Sigmoid colon (tissue), 6 donors: ENCODE measurements at regions not wholly inside any gene's neighbourhood (a gene's known extent, or its start where the extent isn't known, plus 50 kb on each side); places are given as distances from the start of the nearest gene placed in this dataset.

Experiments used
- DNase-seq: peaks from one replicate; pipeline ENCODE4 v3.0.0-alpha.2; 2019
- H3K27ac ChIP-seq, 4 donors: fragments of 200-600 bp; sonication (generic); one replicate each; pipeline ENCODE4 v1.5.1; 2016 to 2019; ENCODE audit warnings: mild to moderate bottlenecking in 1 of 4
- H3K27me3 ChIP-seq, 3 donors: fragments of 200-600 bp; sonication (generic); one replicate each; pipeline ENCODE4 v1.5.1; 2019; ENCODE audit warnings: mild to moderate bottlenecking in 1 of 3
- H3K36me3 ChIP-seq, 4 donors: fragments of 200-600 bp; sonication (generic); one replicate each; pipeline ENCODE4 v1.5.1; 2016 to 2019
- H3K4me1 ChIP-seq, 4 donors: fragments of 200-600 bp; sonication (generic); one replicate each; pipeline ENCODE4 v1.5.1; 2017 to 2019
- H3K4me3 ChIP-seq, 4 donors: fragments of 200-600 bp; sonication (generic); one replicate each; pipeline ENCODE4 v1.5.1; 2017 to 2019; ENCODE audit warnings: mild to moderate bottlenecking in 2 of 4, moderate library complexity in 1 of 4
- H3K9me3 ChIP-seq, 4 donors: fragments of 200-600 bp in 3 of 4; sonication (generic) in 3 of 4; one replicate each; pipeline versions ENCODE4 v1.5.1 to v1.6.1; 2013 to 2019
- CTCF ChIP-seq, 4 experiments: fragments of 450-650 bp in 3 of 4; fragments of 200-600 bp in 1 of 4; IDR thresholded peaks; one replicate each; pipeline ENCODE4 v1.5.1; 2016 to 2019; ENCODE audit warnings: antibody characterized with exemption in 4 of 4, mild to moderate bottlenecking in 3 of 4, moderate library complexity in 2 of 4
- EP300 ChIP-seq, 4 donors: sonication (generic); formaldehyde crosslinking; IDR thresholded peaks; one replicate each; pipeline ENCODE4 v1.6.1; 2017; ENCODE audit warnings: antibody characterized with exemption in 4 of 4
- POLR2A ChIP-seq, 2 donors: fragments of 450-650 bp; IDR thresholded peaks; one replicate each; pipeline ENCODE4 v1.6.1; 2016; ENCODE audit warnings: antibody characterized with exemption in 2 of 2, mild to moderate bottlenecking in 2 of 2, moderate library complexity in 2 of 2
- POLR2AphosphoS5 ChIP-seq, 4 donors: sonication (generic); formaldehyde crosslinking; IDR thresholded peaks; one replicate each; pipeline ENCODE4 v1.6.1; 2017; ENCODE audit warnings: antibody characterized with exemption in 4 of 4
- WGBS, 2 donors: extraction: QIAGEN DNeasy Blood & Tissue Kit; methylation state at CpG; one replicate each; pipeline ENCODE4 v1.1.7; 2013; 5-methylcytosine and 5-hydroxymethylcytosine counted together
- intact Hi-C: fragments of 100-400 bp; cut with DNase I; formaldehyde crosslinking; loops from one replicate; pipeline ENCODE4 v1.15.1; 2023
- donor health status: healthy with polysubstance abuse.
- donor health status: healthy.

DNA sequence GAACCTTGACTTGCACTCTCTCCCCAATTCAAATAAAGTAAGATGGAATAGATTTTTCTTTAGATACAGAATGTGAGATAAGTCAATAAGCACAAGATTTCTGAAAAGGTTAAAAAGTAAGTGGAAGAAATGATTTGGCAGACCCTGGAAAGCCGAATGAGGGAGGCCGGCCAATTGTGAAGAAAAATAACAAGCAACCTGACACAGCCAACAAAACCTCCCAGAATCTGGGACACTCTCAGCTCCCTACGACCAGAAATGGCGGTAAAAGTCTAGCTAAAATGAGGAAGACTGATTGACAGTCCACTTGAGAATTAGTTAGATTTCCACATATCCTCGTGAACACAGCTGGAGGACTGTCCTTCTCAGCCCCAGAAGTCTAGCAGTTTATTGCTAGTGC, 85.4 kb downstream of the KLF12 start:
- intact Hi-C loops, result no loop called here
- Histone ChIP-seq H3K4me3 (no peak overlapping the region), H3K36me3 (no peaks in the 10 kb centered on the region), H3K9me3 (no peaks in the 10 kb centered on the region), H3K4me1 (peaks cover 0 to 27% (median 13%) of the 10 kb centered on the region in 4 donors), H3K27ac (no peak overlapping the region), H3K27me3 (no peaks in the 10 kb centered on the region)
- 83 to 96% methylated on average over 5 of the region's 5 CpGs for WGBS, 2 donors
- TF ChIP-seq POLR2AphosphoS5 (IDR thresholded peaks at IDR 0.05), result no peak
- TF ChIP-seq EP300 (IDR thresholded peaks at IDR 0.05), result no peak
- no peak for TF ChIP-seq POLR2A (IDR thresholded peaks at IDR 0.05)
- TF ChIP-seq CTCF (IDR thresholded peaks at IDR 0.05), result no peak
- DNase-seq, result no peak

GRCh38 chr13:74047931-74048600, 86.1 kb downstream of the KLF12 start:
- Histone ChIP-seq H3K27ac (no peak overlapping the region), H3K4me3 (no peak overlapping the region), H3K9me3 (no peaks in the 10 kb centered on the region), H3K36me3 (no peaks in the 10 kb centered on the region), H3K4me1 (peaks cover 0 to 22% (median 10%) of the 10 kb centered on the region in 4 donors), H3K27me3 (no peaks in the 10 kb centered on the region)
- intact Hi-C loops, result no loop called here
- 31 to 63% methylated on average over 4 of the region's 4 CpGs for WGBS, 2 donors
- no peak for DNase-seq
- no peak for TF ChIP-seq POLR2A (IDR thresholded peaks at IDR 0.05)
- TF ChIP-seq POLR2AphosphoS5 (IDR thresholded peaks at IDR 0.05), result no peak
- TF ChIP-seq EP300 (IDR thresholded peaks at IDR 0.05), result no peak
- no peak for TF ChIP-seq CTCF (IDR thresholded peaks at IDR 0.05)

- no peak for TF ChIP-seq POLR2AphosphoS5 (IDR thresholded peaks at IDR 0.05)
- TF ChIP-seq CTCF (IDR thresholded peaks at IDR 0.05), result no peak
- TF ChIP-seq EP300 (IDR thresholded peaks at IDR 0.05), result no peak
- TF ChIP-seq POLR2A (IDR thresholded peaks at IDR 0.05), result no peak
- intact Hi-C loops, result no loop called here
- Histone ChIP-seq H3K27me3 (no peaks in the 10 kb centered on the region), H3K27ac (no peak overlapping the region), H3K4me3 (no peak overlapping the region), H3K4me1 (peaks cover 0 to 22% (median 10%) of the 10 kb centered on the region in 4 donors), H3K36me3 (no peaks in the 10 kb centered on the region), H3K9me3 (no peaks in the 10 kb centered on the region)
- no peak for DNase-seq
These were observed 87.8 kb downstream of the KLF12 start for GRCh38 chr13:74046431-74046830.

DNA sequence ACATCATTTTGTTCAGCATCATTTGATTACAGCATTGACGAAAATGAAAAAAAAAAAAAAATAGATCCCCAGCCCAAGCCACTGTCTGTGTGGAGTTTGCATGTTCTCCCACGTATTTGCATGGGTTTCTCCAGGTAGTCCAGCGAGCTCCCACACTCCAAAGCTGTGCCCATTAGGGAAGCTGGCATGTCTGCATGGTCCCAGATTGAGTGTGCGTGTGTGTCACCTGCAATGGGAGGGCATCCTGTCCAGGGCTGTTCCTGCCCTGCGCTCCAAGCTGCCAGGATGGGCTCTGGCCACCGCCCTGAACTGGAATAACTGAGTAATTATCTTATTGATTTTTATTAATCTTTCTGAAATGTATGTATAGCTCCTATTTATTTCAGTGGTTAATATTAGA, 88.6 kb downstream of the KLF12 start:
- no peak overlapping the region for H3K27ac ChIP-seq
- no peak for DNase-seq

More for the DNA sequence above, 88.6 kb downstream of the KLF12 start:
- H3K27me3 ChIP-seq, result no peaks in the 10 kb centered on the region
- TF ChIP-seq POLR2AphosphoS5 (IDR thresholded peaks at IDR 0.05) (no peak), EP300 (IDR thresholded peaks at IDR 0.05) (no peak), POLR2A (IDR thresholded peaks at IDR 0.05) (no peak), CTCF (IDR thresholded peaks at IDR 0.05) (no peak)
- peaks cover 0 to 23% (median 13%) of the 10 kb centered on the region in 4 donors for H3K4me1 ChIP-seq
- no peaks in the 10 kb centered on the region for H3K36me3 ChIP-seq
- intact Hi-C loops, result no loop called here
- no peaks in the 10 kb centered on the region for H3K9me3 ChIP-seq
- 95 to 96% methylated on average over 6 of the region's 6 CpGs for WGBS, 2 donors
- H3K4me3 ChIP-seq, result no peak overlapping the region
